ENCODE measurements at regions not wholly inside any gene's neighbourhood (a gene's known extent, or its start where the extent isn't known, plus 50 kb on each side); places are given as distances from the start of the nearest gene placed in this dataset.

- TF ChIP-seq CTCF (conservative IDR thresholded peaks at IDR 0.05; ENCODE audit: low read depth, low read length), result no peak
- no peak for DNase-seq (ENCODE audit: low read depth)
- H3K4me3 ChIP-seq (ENCODE audit: low read length), result no peak overlapping the region
Observed at GRCh38 chr4:44848466-44848865, 122.1 kb upstream of the GNPDA2 start.

GRCh38 chr4:44845993-44846392 lies 119.6 kb upstream of the GNPDA2 start:
- H3K4me3 ChIP-seq (ENCODE audit: low read length), result no peak overlapping the region
- TF ChIP-seq CTCF (conservative IDR thresholded peaks at IDR 0.05; ENCODE audit: low read depth, low read length), result no peak
- DNase-seq (ENCODE audit: low read depth), result no peak

- no peak overlapping the region for H3K4me3 ChIP-seq (ENCODE audit: low read length)
- no peak for TF ChIP-seq CTCF (conservative IDR thresholded peaks at IDR 0.05; ENCODE audit: low read depth, low read length)
- no peak for DNase-seq (ENCODE audit: low read depth)
Observed at GRCh38 chr4:44845309-44845708, 119.0 kb upstream of the GNPDA2 start.

GRCh38 chr4:44842531-44842930 lies 116.2 kb upstream of the GNPDA2 start:
- no peak for TF ChIP-seq CTCF (conservative IDR thresholded peaks at IDR 0.05; ENCODE audit: low read depth, low read length)
- no peak for DNase-seq (ENCODE audit: low read depth)
- H3K4me3 ChIP-seq (ENCODE audit: low read length), result no peak overlapping the region

- DNase-seq (ENCODE audit: low read depth), result no peak
- TF ChIP-seq CTCF (conservative IDR thresholded peaks at IDR 0.05; ENCODE audit: low read depth, low read length), result no peak
- H3K4me3 ChIP-seq (ENCODE audit: low read length), result no peak overlapping the region
Observed at GRCh38 chr4:44817930-44818329, 91.6 kb upstream of the GNPDA2 start.

GRCh38 chr4:44806071-44806470 lies 79.7 kb upstream of the GNPDA2 start:
- H3K4me3 ChIP-seq (ENCODE audit: low read length), result no peak overlapping the region
- TF ChIP-seq CTCF (conservative IDR thresholded peaks at IDR 0.05; ENCODE audit: low read depth, low read length), result no peak
- no peak for DNase-seq (ENCODE audit: low read depth)

GRCh38 chr4:44804301-44804700 lies 77.9 kb upstream of the GNPDA2 start:
- H3K4me3 ChIP-seq (ENCODE audit: low read length), result no peak overlapping the region
- TF ChIP-seq CTCF (conservative IDR thresholded peaks at IDR 0.05; ENCODE audit: low read depth, low read length), result no peak
- no peak for DNase-seq (ENCODE audit: low read depth)
